ENCODE measurements at regions not wholly inside any gene's neighbourhood (a gene's known extent, or its start where the extent isn't known, plus 50 kb on each side); places are given as distances from the start of the nearest gene placed in this dataset.

DNA sequence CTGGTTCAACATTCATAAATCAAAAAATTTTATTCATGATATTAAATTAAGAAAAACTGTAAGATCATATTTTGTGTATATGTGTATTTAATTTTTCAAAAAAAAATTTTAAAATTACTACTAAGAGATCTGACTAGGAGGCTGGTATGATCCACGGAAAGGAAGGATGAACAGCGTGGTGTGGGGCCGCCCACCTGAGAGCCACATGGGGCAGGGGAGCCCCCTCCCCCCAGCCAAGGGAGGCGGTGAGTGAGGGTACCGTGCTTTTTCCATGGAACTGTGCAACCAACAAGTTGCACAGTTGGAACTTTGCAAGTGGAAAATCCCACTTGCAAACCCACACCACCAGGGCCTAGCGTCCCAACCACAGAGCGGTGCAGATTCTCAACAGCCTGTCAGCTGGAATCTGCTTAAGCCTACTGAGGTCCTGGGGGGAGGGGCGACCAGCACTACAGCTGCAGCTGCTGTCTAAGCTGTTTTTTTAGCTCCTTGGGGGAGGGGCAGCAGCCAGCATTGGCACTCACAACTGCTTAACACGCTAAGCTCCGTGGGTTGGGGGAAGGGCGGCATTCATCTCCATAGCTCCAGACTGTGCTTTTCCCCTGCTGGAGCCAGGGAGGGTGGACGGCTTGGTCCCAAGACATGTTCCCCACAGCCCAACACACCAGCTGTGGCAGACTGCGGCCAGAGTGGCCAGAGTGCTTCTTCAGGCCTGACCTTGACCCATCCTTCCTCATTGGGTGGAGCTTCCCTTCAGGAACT, 94.2 kb upstream of the IGFBP3 start:
- peak in 7 of 11 donors; percentile 16 to 51 (median 24) for DNase-seq (ENCODE audit: extremely low read depth in 1 of 11, low read depth in 9 of 11, low spot score in 4 of 11)

- no peak for DNase-seq (ENCODE audit: extremely low read depth in 1 of 11, low read depth in 9 of 11, low spot score in 4 of 11)
Measured at GRCh38 chr7:46011501-46011900, 90.4 kb upstream of the IGFBP3 start.

- DNase-seq (ENCODE audit: extremely low read depth in 1 of 11, low read depth in 9 of 11, low spot score in 4 of 11): no peak
Measured at GRCh38 chr7:46011059-46011458, 90.0 kb upstream of the IGFBP3 start.

DNA sequence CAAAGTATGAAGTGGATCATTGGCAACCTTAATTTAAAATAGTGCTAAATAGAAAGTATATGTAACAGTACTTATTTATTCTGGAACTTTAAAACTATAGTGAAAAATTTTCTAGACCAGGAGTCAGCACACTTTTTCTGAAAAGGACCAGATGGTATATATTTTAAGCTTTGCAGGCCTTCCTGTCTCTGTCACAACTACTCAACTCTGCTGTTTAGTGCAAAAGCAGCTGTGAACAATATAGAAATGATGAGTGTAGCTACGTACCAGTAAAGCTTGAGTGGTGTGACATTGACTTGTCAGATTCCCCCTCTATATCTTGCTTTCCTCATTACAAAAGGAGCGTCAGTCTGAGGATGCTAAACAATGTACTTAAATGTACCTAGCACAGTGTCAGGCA, 88.1 kb upstream of the IGFBP3 start:
- DNase-seq (ENCODE audit: extremely low read depth in 1 of 11, low read depth in 9 of 11, low spot score in 4 of 11): peak in 1 of 11 donors; percentile 3

DNA sequence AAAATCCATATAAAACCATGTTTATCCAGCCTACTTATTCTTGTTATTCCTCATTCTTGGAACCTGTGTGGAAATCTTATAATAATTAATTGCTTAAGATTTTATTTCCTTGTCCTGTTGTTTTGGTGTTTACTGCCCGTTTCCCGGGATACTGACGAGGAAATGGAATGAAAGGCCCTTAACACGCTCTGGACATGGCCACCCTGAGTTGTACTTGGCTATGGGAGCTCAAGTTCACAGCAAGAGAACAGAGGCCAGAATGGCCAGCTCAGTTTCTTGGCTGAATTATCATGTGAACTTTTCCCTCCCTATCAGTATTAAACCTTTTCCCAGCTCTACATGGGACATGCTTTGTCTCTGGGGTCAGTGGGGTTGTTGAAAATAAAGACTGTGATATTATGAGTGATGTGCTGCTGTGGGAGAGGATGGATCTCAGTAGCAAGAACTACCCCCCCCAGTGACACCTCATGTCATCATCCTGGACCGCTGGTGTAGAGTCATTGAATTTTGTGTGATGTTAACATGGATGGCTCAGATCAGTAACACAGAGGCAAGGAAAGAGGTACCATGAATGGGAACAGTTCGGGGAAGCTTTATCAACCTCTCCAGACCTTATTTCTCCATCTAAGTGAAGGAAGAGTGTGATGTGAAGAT, 87.0 kb upstream of the IGFBP3 start:
- DNase-seq (ENCODE audit: extremely low read depth in 1 of 11, low read depth in 9 of 11, low spot score in 4 of 11): peak in 6 of 11 donors; percentile 18 to 48 (median 34)

DNA sequence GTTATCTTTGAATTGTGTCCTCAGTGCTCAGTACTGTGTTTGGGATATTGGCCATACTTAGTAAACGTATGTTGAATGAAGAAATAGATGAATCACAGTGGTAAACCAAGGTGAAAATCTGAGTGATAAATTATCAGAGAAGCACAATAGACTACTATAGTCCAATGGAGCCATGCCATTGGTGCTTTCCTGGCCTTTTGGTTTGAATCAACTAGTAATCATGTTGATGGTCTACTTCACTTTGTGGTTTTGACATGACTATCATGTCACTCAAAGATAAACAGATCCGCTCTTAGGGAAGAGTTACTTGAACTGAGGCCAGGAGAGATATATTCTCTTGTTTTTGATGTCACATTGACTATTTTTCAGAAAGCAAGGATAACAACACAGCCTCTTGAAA, 86.1 kb upstream of the IGFBP3 start:
- DNase-seq (ENCODE audit: extremely low read depth in 1 of 11, low read depth in 9 of 11, low spot score in 4 of 11): no peak

- no peak for DNase-seq (ENCODE audit: extremely low read depth in 1 of 11, low read depth in 9 of 11, low spot score in 4 of 11)
Measured at GRCh38 chr7:46006723-46007122, 85.7 kb upstream of the IGFBP3 start.

- DNase-seq (ENCODE audit: extremely low read depth in 1 of 11, low read depth in 9 of 11, low spot score in 4 of 11): no peak
Measured at GRCh38 chr7:46006212-46006611, 85.1 kb upstream of the IGFBP3 start.

GRCh38 chr7:46004965-46005364, 83.9 kb upstream of the IGFBP3 start:
- no peak for DNase-seq (ENCODE audit: extremely low read depth in 1 of 11, low read depth in 9 of 11, low spot score in 4 of 11)

DNA sequence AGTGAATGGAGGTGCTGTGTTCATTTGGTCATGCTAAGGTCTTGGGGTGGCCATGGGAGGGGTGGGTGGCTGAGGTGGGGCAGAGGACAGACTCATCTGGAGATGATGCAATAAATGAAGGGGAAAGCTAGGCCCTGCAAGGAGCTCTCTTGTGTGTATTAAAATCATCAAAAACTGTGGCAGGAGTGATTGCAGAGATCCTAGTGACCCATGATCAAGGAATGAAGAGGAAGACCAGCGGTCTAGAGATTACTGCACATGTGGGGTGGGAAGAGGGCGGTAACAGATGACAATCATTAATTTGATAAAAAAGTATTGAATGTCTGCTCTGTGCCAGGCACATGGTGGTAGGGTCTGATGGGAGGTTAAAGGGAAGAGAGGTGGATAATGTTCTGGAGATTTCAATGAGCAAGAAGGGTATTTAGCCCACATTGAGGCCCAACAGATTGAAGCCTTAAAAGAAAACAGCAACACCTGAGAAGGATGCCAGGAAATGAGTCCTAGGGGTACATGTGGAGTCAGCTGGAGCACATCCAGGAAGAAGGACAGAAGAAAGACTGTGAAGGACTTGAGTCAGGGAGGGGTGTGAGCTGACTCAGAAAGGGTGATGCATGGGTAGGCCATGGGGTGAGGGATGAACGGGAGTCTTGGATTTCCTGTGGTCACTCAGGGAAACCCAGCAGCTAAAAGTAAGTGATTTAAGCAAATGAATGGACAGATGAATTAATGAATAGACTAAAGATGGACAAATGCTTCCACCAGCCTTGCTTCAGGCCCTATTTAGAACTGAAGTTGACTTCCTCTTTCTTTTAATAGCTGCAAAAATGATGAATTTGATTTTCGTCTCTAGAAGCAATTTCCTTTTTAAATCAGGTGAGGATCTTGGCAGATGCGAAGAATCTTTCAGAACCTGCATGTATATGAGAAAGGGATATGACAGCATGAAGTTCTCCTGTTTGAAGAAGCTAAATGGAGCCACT, 83.1 kb upstream of the IGFBP3 start:
- DNase-seq (ENCODE audit: extremely low read depth in 1 of 11, low read depth in 9 of 11, low spot score in 4 of 11): no peak

DNA sequence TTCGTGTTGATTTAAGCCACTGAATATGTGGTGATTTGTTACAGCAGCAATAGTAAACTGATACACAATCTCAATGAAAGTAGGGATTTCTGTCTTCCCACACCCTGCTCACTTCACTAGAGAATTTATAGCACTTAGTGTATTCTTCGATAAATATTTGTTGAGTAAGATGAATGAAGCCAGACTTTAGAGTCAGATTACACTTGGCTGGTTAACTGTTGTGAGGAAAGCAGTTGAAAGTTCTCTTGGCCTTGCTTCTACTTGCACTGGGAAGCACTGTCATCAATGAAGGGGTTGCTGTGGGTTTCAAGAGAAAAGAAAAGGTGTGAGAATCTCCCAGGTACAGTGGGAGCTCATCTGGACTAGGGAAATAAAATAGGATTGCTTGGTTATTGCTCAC, 82.1 kb upstream of the IGFBP3 start:
- DNase-seq (ENCODE audit: extremely low read depth in 1 of 11, low read depth in 9 of 11, low spot score in 4 of 11): no peak

GRCh38 chr7:46000513-46000912, 79.4 kb upstream of the IGFBP3 start:
- DNase-seq (ENCODE audit: extremely low read depth in 1 of 11, low read depth in 9 of 11, low spot score in 4 of 11): no peak

- no peak for DNase-seq (ENCODE audit: extremely low read depth in 1 of 11, low read depth in 9 of 11, low spot score in 4 of 11)
Measured at GRCh38 chr7:45999541-45999940, 78.5 kb upstream of the IGFBP3 start.

GRCh38 chr7:45998506-45998905, 77.4 kb upstream of the IGFBP3 start:
- DNase-seq (ENCODE audit: extremely low read depth in 1 of 11, low read depth in 9 of 11, low spot score in 4 of 11): no peak

- no peak for DNase-seq (ENCODE audit: extremely low read depth in 1 of 11, low read depth in 9 of 11, low spot score in 4 of 11)
Measured at GRCh38 chr7:45993621-45994020, 72.5 kb upstream of the IGFBP3 start.

GRCh38 chr7:45992826-45993225, 71.8 kb upstream of the IGFBP3 start:
- peak in 2 of 11 donors; percentile 11 to 29 for DNase-seq (ENCODE audit: extremely low read depth in 1 of 11, low read depth in 9 of 11, low spot score in 4 of 11)

GRCh38 chr7:45990276-45990675, 69.2 kb upstream of the IGFBP3 start:
- DNase-seq (ENCODE audit: extremely low read depth in 1 of 11, low read depth in 9 of 11, low spot score in 4 of 11): no peak

GRCh38 chr7:45988405-45989057, 67.5 kb upstream of the IGFBP3 start:
- DNase-seq (ENCODE audit: extremely low read depth in 1 of 11, low read depth in 9 of 11, low spot score in 4 of 11): no peak

All from renal cortex interstitium (tissue), 11 donors.